SK-N-SH (cell line): ENCODE measurements at regions not wholly inside any gene's neighbourhood (a gene's known extent, or its start where the extent isn't known, plus 50 kb on each side); places are given as distances from the start of the nearest gene placed in this dataset.

Source experiments
- CTCF ChIA-PET: fragments of 300-600, 350-600 bp; formaldehyde crosslinking; extraction: SDS; loops from one replicate; lab custom pipeline; 2021; lab: Yijun Ruan, JAX
- POLR2A ChIA-PET: fragments of 350-600 bp; sonication (Branson Sonifier 250); formaldehyde crosslinking; extraction: SDS; loops from one replicate; lab custom pipeline; 2020; ENCODE audit warnings: antibody characterized with exemption, inconsistent platforms; lab: Yijun Ruan, JAX
- DNase-seq: peaks from one replicate; pipeline ENCODE4 v3.0.0; 2012
- H2AFZ ChIP-seq: fragments of 200-600 bp; sonication (generic); 2 replicates; pipeline ENCODE4 v1.8.1; 2016; ENCODE audit warnings: antibody characterized with exemption, mild to moderate bottlenecking, low read depth
- H3F3A ChIP-seq: fragments of 200-600 bp; sonication (generic); replicated peaks from 2 replicates; pipeline ENCODE3; 2016; ENCODE audit warnings: antibody characterized with exemption, mild to moderate bottlenecking; ENCODE audit not compliant: insufficient read depth
- H3K27ac ChIP-seq, 2 experiments: fragments of 200-500 bp in 1 of 2; fragments of 200-600 bp in 1 of 2; sonication (Bioruptor generic) in 1 of 2; sonication (generic), shearing (Covaris generic) in 1 of 2; 2 replicates each; pipeline versions ENCODE4 v1.5.1 to v1.6.1; 2014 to 2016; ENCODE audit warnings: low read depth in 2 of 2, inconsistent platforms in 1 of 2, low read length in 1 of 2, mild to moderate bottlenecking in 1 of 2, mixed read lengths in 1 of 2
- H3K27me3 ChIP-seq: fragments of 200-600 bp; sonication (generic), shearing (Covaris generic); 2 replicates; pipeline ENCODE4 v1.6.1; 2016; ENCODE audit warnings: mixed run types; ENCODE audit not compliant: insufficient read depth
- H3K36me3 ChIP-seq, 2 experiments: fragments of 200-500 bp in 1 of 2; fragments of 200-600 bp in 1 of 2; sonication (Bioruptor generic) in 1 of 2; sonication (generic) in 1 of 2; replicated peaks in 1 of 2; 2 replicates each; pipeline versions ENCODE3 to v1.5.1; 2014 to 2016; ENCODE audit warnings: low read length in 1 of 2, mild to moderate bottlenecking in 1 of 2; ENCODE audit not compliant: insufficient read depth in 2 of 2, control insufficient read depth in 1 of 2
- H3K4me1 ChIP-seq, 2 experiments: fragments of 200-500 bp in 1 of 2; fragments of 200-600 bp in 1 of 2; sonication (Bioruptor generic) in 1 of 2; sonication (generic), shearing (Covaris generic) in 1 of 2; 2 replicates each; pipeline versions ENCODE4 v1.5.1 to v1.6.1; 2014 to 2016; ENCODE audit warnings: low read depth in 1 of 2, low read length in 1 of 2, mixed run types in 1 of 2; ENCODE audit not compliant: insufficient read depth in 2 of 2, control insufficient read depth in 1 of 2
- H3K4me2 ChIP-seq: fragments of 200-600 bp; sonication (generic), shearing (Covaris generic); 2 replicates; pipeline ENCODE4 v1.6.1; 2017; ENCODE audit warnings: mixed run types
- H3K4me3 ChIP-seq, 2 experiments: fragments of 200-500 bp in 1 of 2; fragments of 200-600 bp in 1 of 2; sonication (Bioruptor generic) in 1 of 2; sonication (generic), shearing (Covaris generic) in 1 of 2; 2 replicates each; pipeline versions ENCODE4 v1.5.1 to v1.8.1; 2014 to 2016; ENCODE audit warnings: low read depth in 2 of 2, inconsistent platforms in 1 of 2, low read length in 1 of 2, mild to moderate bottlenecking in 1 of 2, mixed read lengths in 1 of 2, moderate library complexity in 1 of 2
- H3K79me2 ChIP-seq: fragments of 200-600 bp; sonication (generic); 2 replicates; pipeline ENCODE4 v1.8.1; 2017; ENCODE audit warnings: mild to moderate bottlenecking; ENCODE audit not compliant: insufficient read depth
- H3K9ac ChIP-seq: fragments of 200-600 bp; sonication (generic); 2 replicates; pipeline ENCODE4 v1.6.1; 2017; ENCODE audit warnings: mixed run types
- H3K9me2 ChIP-seq: fragments of 200-600 bp; sonication (generic); 2 replicates; pipeline ENCODE4 v1.6.1; 2017; ENCODE audit warnings: mixed run types
- H3K9me3 ChIP-seq: fragments of 200-600 bp; sonication (generic); 2 replicates; pipeline ENCODE4 v1.6.1; 2017; ENCODE audit warnings: mixed run types, mild to moderate bottlenecking, moderate library complexity
- H4K20me1 ChIP-seq: fragments of 200-600 bp; sonication (generic); 2 replicates; pipeline ENCODE4 v1.6.1; 2017; ENCODE audit warnings: mild to moderate bottlenecking, mixed run types; ENCODE audit not compliant: insufficient read depth
- EP300 ChIP-seq, 2 experiments: IDR thresholded peaks; 2 replicates each; pipeline versions ENCODE4 v1.4.0 to v1.6.1; 2012; ENCODE audit warnings: borderline replicate concordance in 1 of 2, low read depth in 1 of 2, low read length in 1 of 2
- EZH2phosphoT487 ChIP-seq: fragments of 200-600 bp; sonication (generic); IDR thresholded peaks from 2 replicates; pipeline ENCODE4 v1.6.1; 2017; ENCODE audit warnings: low read depth, mixed run types, mild to moderate bottlenecking, antibody characterized with exemption, moderate library complexity, borderline replicate concordance
- FOXJ3 ChIP-seq: sonication (generic); formaldehyde crosslinking; IDR thresholded peaks from 2 replicates; pipeline ENCODE4 v1.5.1; 2020; ENCODE audit warnings: mild to moderate bottlenecking, missing genetic modification reagents
- FOXM1 ChIP-seq: IDR thresholded peaks from 2 replicates; pipeline ENCODE4 v1.4.0; 2012; ENCODE audit warnings: low read depth, mild to moderate bottlenecking
- GATA2 ChIP-seq: sonication (generic); formaldehyde crosslinking; IDR thresholded peaks from 2 replicates; pipeline ENCODE4 v1.5.0; 2020; ENCODE audit warnings: mild to moderate bottlenecking, missing genetic modification reagents
- MEF2A ChIP-seq: IDR thresholded peaks from 2 replicates; pipeline ENCODE4 v1.4.0; 2012; ENCODE audit warnings: low read depth, borderline replicate concordance
- MXI1 ChIP-seq: IDR thresholded peaks from 2 replicates; pipeline ENCODE4 v1.6.1; 2012; ENCODE audit warnings: mild to moderate bottlenecking, low read depth, low read length, improper control_type of control experiment
- NRF1 ChIP-seq: IDR thresholded peaks from 2 replicates; pipeline ENCODE4 v1.6.1; 2012; ENCODE audit warnings: low read depth, mild to moderate bottlenecking, low read length
- PBX3 ChIP-seq: IDR thresholded peaks from 2 replicates; pipeline ENCODE4; 2012
- RAD21 ChIP-seq: IDR thresholded peaks from 2 replicates; pipeline ENCODE4 v1.6.1; 2012; ENCODE audit warnings: mild to moderate bottlenecking, low read length
- REST ChIP-seq: IDR thresholded peaks from 2 replicates; pipeline ENCODE4 v1.6.1; 2012; ENCODE audit warnings: mild to moderate bottlenecking, low read depth, low read length, moderate library complexity
- SIN3A ChIP-seq: IDR thresholded peaks from 2 replicates; pipeline ENCODE4 v1.6.1; 2012; ENCODE audit warnings: low read depth, mild to moderate bottlenecking, low read length, moderate library complexity, borderline replicate concordance
- TAF1 ChIP-seq: IDR thresholded peaks from 2 replicates; pipeline ENCODE4 v1.6.1; 2012; ENCODE audit warnings: low read depth, mild to moderate bottlenecking, low read length, moderate library complexity, borderline replicate concordance
- ZBTB33 ChIP-seq: IDR thresholded peaks from 2 replicates; pipeline ENCODE4 v1.4.0; 2012; ENCODE audit warnings: low read depth, borderline replicate concordance
- WGBS: methylation state at CpG from one replicate; pipeline ENCODE4 v1.1.6; 2017; ENCODE audit warnings: low lambda C conversion rate; 5-methylcytosine and 5-hydroxymethylcytosine counted together
- TF ChIP-seq, protein P1 (sequence below): fragments of 200-600 bp; sonication (generic); IDR thresholded peaks from 2 replicates; pipeline ENCODE4 v1.6.1; 2017; ENCODE audit warnings: antibody characterized with exemption, mild to moderate bottlenecking, moderate library complexity

GRCh38 chr5:93057311-93057710 lies 523.7 kb downstream of the NR2F1-AS1 start:
- no peak overlapping the region for H3K4me3 ChIP-seq
- ChIA-PET POLR2A (no interaction called here), CTCF (interaction anchor here (1.4 kb wide), 1 partner anchor 248 kb away, joined by 3 read pairs; no protein-coding TSS in a partner anchor)
- H3K36me3 ChIP-seq: no peaks in the 10 kb centered on the region
- DNase-seq: no peak
- H3F3A ChIP-seq: no peaks in the 10 kb centered on the region
- 94% methylated on average over 2 of the region's 2 CpGs for WGBS
- H4K20me1 ChIP-seq: no peaks in the 10 kb centered on the region
- H3K9ac ChIP-seq: no peak overlapping the region
- no peak for TF ChIP-seq EP300 (IDR thresholded peaks at IDR 0.05; ENCODE audit: borderline replicate concordance in 1 of 2, low read depth in 1 of 2, low read length in 1 of 2)
- 0 out of 4 replicates have a peak, but pooled peaks cover 0 to 11% of the 10 kb centered on the region in 2 experiments for H3K4me1 ChIP-seq
- H3K4me2 ChIP-seq: no peak overlapping the region
- H3K79me2 ChIP-seq: no peaks in the 10 kb centered on the region
- H3K27me3 ChIP-seq: no peaks in the 10 kb centered on the region
- H3K9me2 ChIP-seq: no peaks in the 10 kb centered on the region
- H2AFZ ChIP-seq: no peak overlapping the region
- no peaks in the 10 kb centered on the region for H3K9me3 ChIP-seq
- no peak overlapping the region for H3K27ac ChIP-seq

GRCh38 chr5:93055971-93056370 lies 525.0 kb downstream of the NR2F1-AS1 start:
- DNase-seq: no peak
- no peak overlapping the region for H3K9ac ChIP-seq
- H3K9me2 ChIP-seq: no peaks in the 10 kb centered on the region
- H3K36me3 ChIP-seq: no peaks in the 10 kb centered on the region
- no peak overlapping the region for H3K4me3 ChIP-seq
- CTCF ChIA-PET: no interaction called here
- H3K27me3 ChIP-seq: no peaks in the 10 kb centered on the region
- no peaks in the 10 kb centered on the region for H3K79me2 ChIP-seq
- no peaks in the 10 kb centered on the region for H3K9me3 ChIP-seq
- 0 out of 4 replicates have a peak, but pooled peaks cover 0 to 11% of the 10 kb centered on the region in 2 experiments for H3K4me1 ChIP-seq
- POLR2A ChIA-PET: no interaction called here
- no peaks in the 10 kb centered on the region for H3F3A ChIP-seq
- WGBS: 89% methylated on average over 3 of the region's 3 CpGs
- TF ChIP-seq SIN3A: no peak
- TF ChIP-seq ZBTB33: no peak
- TF ChIP-seq FOXM1: no peak
- no peak for TF ChIP-seq PBX3
- TF ChIP-seq, protein P1, sequence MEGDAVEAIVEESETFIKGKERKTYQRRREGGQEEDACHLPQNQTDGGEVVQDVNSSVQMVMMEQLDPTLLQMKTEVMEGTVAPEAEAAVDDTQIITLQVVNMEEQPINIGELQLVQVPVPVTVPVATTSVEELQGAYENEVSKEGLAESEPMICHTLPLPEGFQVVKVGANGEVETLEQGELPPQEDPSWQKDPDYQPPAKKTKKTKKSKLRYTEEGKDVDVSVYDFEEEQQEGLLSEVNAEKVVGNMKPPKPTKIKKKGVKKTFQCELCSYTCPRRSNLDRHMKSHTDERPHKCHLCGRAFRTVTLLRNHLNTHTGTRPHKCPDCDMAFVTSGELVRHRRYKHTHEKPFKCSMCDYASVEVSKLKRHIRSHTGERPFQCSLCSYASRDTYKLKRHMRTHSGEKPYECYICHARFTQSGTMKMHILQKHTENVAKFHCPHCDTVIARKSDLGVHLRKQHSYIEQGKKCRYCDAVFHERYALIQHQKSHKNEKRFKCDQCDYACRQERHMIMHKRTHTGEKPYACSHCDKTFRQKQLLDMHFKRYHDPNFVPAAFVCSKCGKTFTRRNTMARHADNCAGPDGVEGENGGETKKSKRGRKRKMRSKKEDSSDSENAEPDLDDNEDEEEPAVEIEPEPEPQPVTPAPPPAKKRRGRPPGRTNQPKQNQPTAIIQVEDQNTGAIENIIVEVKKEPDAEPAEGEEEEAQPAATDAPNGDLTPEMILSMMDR: no peak
- TF ChIP-seq EZH2phosphoT487: no peak
- TF ChIP-seq REST: no peak
- no peak for TF ChIP-seq GATA2 (CRISPR knock-in tag)
- TF ChIP-seq FOXJ3 (CRISPR knock-in tag): no peak
- no peak for TF ChIP-seq TAF1
- TF ChIP-seq RAD21: no peak
- no peak for TF ChIP-seq MEF2A
- TF ChIP-seq MXI1: no peak
- TF ChIP-seq NRF1: no peak
- H3K27ac ChIP-seq: no peak overlapping the region
- no peak overlapping the region for H3K4me2 ChIP-seq
- no peaks in the 10 kb centered on the region for H4K20me1 ChIP-seq
- no peak overlapping the region for H2AFZ ChIP-seq
